ENCODE measurements at regions not wholly inside any gene's neighbourhood (a gene's known extent, or its start where the extent isn't known, plus 50 kb on each side); places are given as distances from the start of the nearest gene placed in this dataset.

GRCh38 chr9:79242489-79242888 lies 329.3 kb upstream of the TLE4 start:
- TF ChIP-seq CTCF (conservative IDR thresholded peaks at IDR 0.05; ENCODE audit: low read length) (no peak), EZH2phosphoT487 (IDR thresholded peaks at IDR 0.05; ENCODE audit: borderline replicate concordance) (no peak)
